CD4-positive, alpha-beta T cell treated with Interleukin-1 beta for 1 hour (primary cell): ENCODE measurements at regions not wholly inside any gene's neighbourhood (a gene's known extent, or its start where the extent isn't known, plus 50 kb on each side); places are given as distances from the start of the nearest gene placed in this dataset.
"Not testable (repeated sequence)": the region's sequence is repeated elsewhere in the genome, so short reads cannot be mapped to it uniquely, and the experiment has no call there.

ENCODE experiments used
- DNase-seq, 2 donors: peaks; one replicate each; pipeline ENCODE4 v3.0.0-alpha.2; 2020 to 2022

GRCh38 chr9:135278586-135278985 is 191.1 kb downstream of the OLFM1 start:
- DNase-seq, result no peak

GRCh38 chr9:135279385-135279784 is 191.9 kb downstream of the OLFM1 start:
- DNase-seq, result no peak

- DNase-seq, result no peak
Measured at GRCh38 chr9:135279834-135280393, 192.4 kb downstream of the OLFM1 start.

GRCh38 chr9:135280666-135281065 is 193.2 kb downstream of the OLFM1 start:
- no peak for DNase-seq

- DNase-seq, result no peak
Measured at GRCh38 chr9:135281151-135281550, 193.7 kb downstream of the OLFM1 start.

GRCh38 chr9:135281791-135282737 is 194.6 kb downstream of the OLFM1 start:
- no peak for DNase-seq

GRCh38 chr9:135282808-135283207 is 195.3 kb downstream of the OLFM1 start:
- no peak for DNase-seq

GRCh38 chr9:135283671-135284070 is 195.9 kb upstream of the PPP1R26 start:
- DNase-seq, result no peak

- no peak for DNase-seq
Measured at GRCh38 chr9:135284386-135285134, 195.0 kb upstream of the PPP1R26 start.

GRCh38 chr9:135286187-135286925 is 193.2 kb upstream of the PPP1R26 start:
- DNase-seq, result not testable (repeated sequence)

- no peak for DNase-seq
Measured at GRCh38 chr9:135286961-135287360, 192.6 kb upstream of the PPP1R26 start.

- DNase-seq, result no peak
Measured at GRCh38 chr9:135287627-135288026, 192.0 kb upstream of the PPP1R26 start.

- DNase-seq, result no peak
Measured at GRCh38 chr9:135288054-135288453, 191.5 kb upstream of the PPP1R26 start.

- no peak for DNase-seq
Measured at GRCh38 chr9:135289081-135289491, 190.5 kb upstream of the PPP1R26 start.

GRCh38 chr9:135290086-135290485 is 189.5 kb upstream of the PPP1R26 start:
- no peak for DNase-seq

GRCh38 chr9:135290566-135290965 is 189.0 kb upstream of the PPP1R26 start:
- no peak for DNase-seq

GRCh38 chr9:135291165-135291564 is 188.4 kb upstream of the PPP1R26 start:
- DNase-seq, result no peak

- no peak for DNase-seq
Measured at GRCh38 chr9:135294836-135295235, 184.7 kb upstream of the PPP1R26 start.

GRCh38 chr9:135295551-135296300 is 183.9 kb upstream of the PPP1R26 start:
- no peak for DNase-seq

- no peak for DNase-seq
Measured at GRCh38 chr9:135296735-135297455, 182.7 kb upstream of the PPP1R26 start.

GRCh38 chr9:135297456-135298075 is 182.0 kb upstream of the PPP1R26 start:
- DNase-seq, result no peak
